MM.1S (cell line): ENCODE measurements at regions not wholly inside any gene's neighbourhood (a gene's known extent, or its start where the extent isn't known, plus 50 kb on each side); places are given as distances from the start of the nearest gene placed in this dataset.

Source experiments
- EZH2 ChIP-seq: fragments of 300-600 bp; sonication (generic); optimal IDR thresholded peaks from 2 replicates; pipeline ENCODE3; 2017; ENCODE audit warnings: low read depth, mild to moderate bottlenecking, antibody characterized with exemption, low read length, mixed read lengths
- EZH2phosphoT487 ChIP-seq: fragments of 300-600 bp; sonication (generic); IDR thresholded peaks from 2 replicates; pipeline ENCODE4 v1.6.1; 2018; ENCODE audit warnings: antibody characterized with exemption, low read length
- TF ChIP-seq, protein P1 (sequence below): fragments of 300-600 bp; sonication (generic); IDR thresholded peaks from 2 replicates; pipeline ENCODE4 v1.5.1; 2016; ENCODE audit warnings: antibody characterized with exemption, low read length, mixed read lengths

DNA sequence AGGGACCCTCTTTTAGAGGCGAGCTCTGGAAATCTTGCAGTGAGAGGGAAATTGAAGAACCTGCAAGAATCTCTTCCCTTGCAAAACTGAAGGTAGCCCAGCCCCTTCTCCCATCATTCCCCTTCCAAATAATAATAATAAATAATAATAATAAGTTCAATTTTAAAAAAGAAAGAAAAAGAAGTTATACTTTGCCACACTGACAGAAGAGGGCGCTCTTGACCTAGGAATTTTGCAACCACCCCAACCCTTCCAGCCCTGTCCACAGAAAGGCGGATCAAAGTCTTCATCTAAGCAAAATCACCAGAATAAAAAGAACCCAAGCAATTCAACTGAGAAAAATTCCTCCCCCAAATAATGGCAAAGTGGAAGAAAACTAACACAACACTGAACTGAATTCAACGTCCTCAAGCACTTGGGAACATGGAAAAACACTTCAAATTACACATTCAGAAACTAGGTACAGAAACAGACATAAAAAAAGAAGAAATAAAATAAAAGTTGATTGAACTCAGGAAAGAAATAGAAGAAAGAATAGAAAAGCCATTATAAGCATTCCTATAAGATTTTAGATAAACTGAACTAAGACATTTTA, 98.9 kb upstream of the GLS start:
- TF ChIP-seq, protein P1, sequence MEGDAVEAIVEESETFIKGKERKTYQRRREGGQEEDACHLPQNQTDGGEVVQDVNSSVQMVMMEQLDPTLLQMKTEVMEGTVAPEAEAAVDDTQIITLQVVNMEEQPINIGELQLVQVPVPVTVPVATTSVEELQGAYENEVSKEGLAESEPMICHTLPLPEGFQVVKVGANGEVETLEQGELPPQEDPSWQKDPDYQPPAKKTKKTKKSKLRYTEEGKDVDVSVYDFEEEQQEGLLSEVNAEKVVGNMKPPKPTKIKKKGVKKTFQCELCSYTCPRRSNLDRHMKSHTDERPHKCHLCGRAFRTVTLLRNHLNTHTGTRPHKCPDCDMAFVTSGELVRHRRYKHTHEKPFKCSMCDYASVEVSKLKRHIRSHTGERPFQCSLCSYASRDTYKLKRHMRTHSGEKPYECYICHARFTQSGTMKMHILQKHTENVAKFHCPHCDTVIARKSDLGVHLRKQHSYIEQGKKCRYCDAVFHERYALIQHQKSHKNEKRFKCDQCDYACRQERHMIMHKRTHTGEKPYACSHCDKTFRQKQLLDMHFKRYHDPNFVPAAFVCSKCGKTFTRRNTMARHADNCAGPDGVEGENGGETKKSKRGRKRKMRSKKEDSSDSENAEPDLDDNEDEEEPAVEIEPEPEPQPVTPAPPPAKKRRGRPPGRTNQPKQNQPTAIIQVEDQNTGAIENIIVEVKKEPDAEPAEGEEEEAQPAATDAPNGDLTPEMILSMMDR, result peak; percentile 36
- no peak for TF ChIP-seq EZH2phosphoT487
- no peak for TF ChIP-seq EZH2
